ENCODE measurements at regions not wholly inside any gene's neighbourhood (a gene's known extent, or its start where the extent isn't known, plus 50 kb on each side); places are given as distances from the start of the nearest gene placed in this dataset.

DNA sequence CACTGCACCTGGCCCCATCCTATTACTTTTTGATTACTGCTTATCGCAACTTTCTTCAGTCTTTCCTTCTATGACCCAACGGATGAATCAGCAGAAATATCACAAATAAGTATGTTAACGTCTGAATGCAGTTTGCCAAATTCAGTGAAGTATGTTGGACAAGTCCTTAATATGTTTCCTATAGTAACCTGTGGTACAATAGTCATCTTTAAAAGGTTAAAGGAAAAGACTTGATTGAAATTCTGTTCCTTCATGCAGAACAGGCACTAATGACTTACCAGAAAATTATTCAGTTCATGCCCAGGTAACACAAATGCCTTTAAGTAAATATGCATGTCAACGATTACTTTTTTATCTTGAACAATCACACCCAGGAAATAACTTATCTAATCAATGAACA is 242.6 kb downstream of the KCTD12 start:
- POLR2A ChIA-PET (ENCODE audit: partially characterized antibody) = no interaction called here
- Histone ChIP-seq H3K14ac (ENCODE audit: insufficient read length) (no peak overlapping the region), H3K9me3 (ENCODE audit: insufficient read depth in 2 of 2, low read depth in 1 of 2, low read length in 1 of 2) (no peaks in the 10 kb centered on the region), H3K79me2 (ENCODE audit: control insufficient read depth in 1 of 2, insufficient read depth in 2 of 2, low read length in 2 of 2) (no peaks in the 10 kb centered on the region), H3K36me3 (ENCODE audit: control insufficient read depth in 2 of 4, insufficient read depth in 4 of 4, low read length in 3 of 4) (no peaks in the 10 kb centered on the region), H2BK20ac (ENCODE audit: low read length) (no peak overlapping the region), H3K9ac (replicated peaks in 1 of 4; ENCODE audit: extremely low read depth in 1 of 4, low read depth in 3 of 4, low read length in 3 of 4) (no peak overlapping the region), H3K23me2 (ENCODE audit: low read depth, low read length) (no peaks in the 10 kb centered on the region), H3K4me1 (replicated peaks in 1 of 4; ENCODE audit: control insufficient read depth in 3 of 4, insufficient read depth in 4 of 4, low read length in 3 of 4) (no peaks in the 10 kb centered on the region), H3K27me3 (replicated peaks in 1 of 4; ENCODE audit: control insufficient read depth in 3 of 4, extremely low read depth in 1 of 4, insufficient read depth in 3 of 4, low read length in 3 of 4) (no peaks in the 10 kb centered on the region), H3K56ac (replicated peaks; ENCODE audit: insufficient read length, low read depth, low read length) (no peak overlapping the region), H2BK120ac (replicated peaks; ENCODE audit: low read depth, low read length) (no peak overlapping the region), H3K27ac (ENCODE audit: low read depth, low read length) (no peak overlapping the region), H2BK12ac (ENCODE audit: low read depth, low read length) (no peak overlapping the region), H3K18ac (ENCODE audit: extremely low read depth, low read length) (no peak overlapping the region), H3K4me2 (ENCODE audit: insufficient read depth in 1 of 2, low read depth in 2 of 2, low read length in 2 of 2) (no peak overlapping the region), H4K91ac (replicated peaks; ENCODE audit: insufficient read length, low read length) (no peak overlapping the region), H4K5ac (ENCODE audit: insufficient read length, low read depth, low read length) (no peak overlapping the region), H4K8ac (ENCODE audit: extremely low read depth, insufficient read depth, low read length) (no peak overlapping the region), H2AFZ (ENCODE audit: low read length) (no peak overlapping the region), H2BK5ac (ENCODE audit: low read depth, low read length) (no peak overlapping the region), H2BK15ac (ENCODE audit: low read length) (no peak overlapping the region), H3K23ac (ENCODE audit: insufficient read length) (no peak overlapping the region), H4K20me1 (replicated peaks in 1 of 2; ENCODE audit: control insufficient read depth in 1 of 2, insufficient read depth in 2 of 2, low read length in 2 of 2) (no peaks in the 10 kb centered on the region), H3K4ac (replicated peaks; ENCODE audit: insufficient read length, low read depth, low read length) (no peak overlapping the region), H2AK5ac (ENCODE audit: low read depth, low read length) (no peak overlapping the region), H3K79me1 (ENCODE audit: low read depth, low read length) (no peaks in the 10 kb centered on the region), H3K4me3 (ENCODE audit: extremely low read depth in 1 of 4, insufficient read depth in 2 of 4, low read depth in 3 of 4, low read length in 4 of 4) (no peak overlapping the region)
- 90% methylated on average over 4 of the region's 4 CpGs; no CpG with 5 or more reads in 1 of the 2 experiments for WGBS, 2 experiments (ENCODE audit: extremely low coverage in 1 of 2, insufficient coverage in 1 of 2, insufficient read length in 1 of 2, insufficient replicate concordance in 2 of 2, low coverage in 1 of 2, low lambda C conversion rate in 2 of 2, missing lambda C conversion rate in 1 of 2)
- DNase-seq (ENCODE audit: low read depth in 1 of 2, low spot score in 2 of 2) (no peak), FAIRE-seq (no peak)
- CTCF ChIA-PET (ENCODE audit: partially characterized antibody) = no interaction called here
- no peak for TF ChIP-seq SP1 (IDR thresholded peaks at IDR 0.05; ENCODE audit: low read depth, low read length)
- TF ChIP-seq EZH2 (IDR thresholded peaks at IDR 0.05; ENCODE audit: low read depth, low read length, severe bottlenecking) = no peak

All from H1 (cell line).